HEK293 (cell line): ENCODE measurements at regions not wholly inside any gene's neighbourhood (a gene's known extent, or its start where the extent isn't known, plus 50 kb on each side); places are given as distances from the start of the nearest gene placed in this dataset.

Experiments used
- CTCF ChIP-seq: fragments of 450-650 bp; formaldehyde crosslinking; IDR thresholded peaks from 2 replicates; pipeline ENCODE4 v1.5.1; 2016; ENCODE audit warnings: missing biosample characterization, missing genetic modification characterization
- KLF16 ChIP-seq: fragments of 450-650 bp; formaldehyde crosslinking; IDR thresholded peaks from 2 replicates; pipeline ENCODE4 v1.5.1; 2017; ENCODE audit warnings: missing biosample characterization, missing genetic modification characterization

DNA sequence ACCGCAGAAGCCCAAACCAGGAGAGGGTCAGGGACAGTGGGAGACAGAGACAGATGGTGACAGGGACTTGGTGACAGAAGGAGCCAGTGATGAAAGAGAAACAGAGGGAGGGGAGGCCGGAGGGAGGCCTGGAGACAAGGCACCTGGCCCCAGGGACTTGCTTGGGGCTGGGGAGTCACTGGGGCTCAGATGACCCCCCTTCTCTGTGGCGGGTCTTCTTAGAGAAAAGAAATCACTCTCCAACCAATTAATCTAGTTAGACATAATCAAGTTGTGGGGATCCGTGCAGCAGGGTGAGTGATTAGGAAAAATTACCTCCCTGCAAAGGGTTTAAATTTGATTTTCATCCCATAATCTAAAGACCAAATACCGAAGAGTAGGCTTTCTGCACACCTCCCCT, 519.8 kb downstream of the PTPRU start:
- TF ChIP-seq CTCF (tag by site-specific recombination) (no peak), KLF16 (tag by site-specific recombination) (no peak)
